Sigmoid colon (tissue), 4 donors: ENCODE measurements at regions not wholly inside any gene's neighbourhood (a gene's known extent, or its start where the extent isn't known, plus 50 kb on each side); places are given as distances from the start of the nearest gene placed in this dataset.

Experiments
- POLR2A ChIP-seq, 2 donors: fragments of 450-650 bp; IDR thresholded peaks; one replicate each; pipeline ENCODE4 v1.6.1; 2016; ENCODE audit warnings: antibody characterized with exemption in 2 of 2, mild to moderate bottlenecking in 2 of 2, moderate library complexity in 2 of 2
- POLR2AphosphoS5 ChIP-seq, 4 donors: sonication (generic); formaldehyde crosslinking; IDR thresholded peaks; one replicate each; pipeline ENCODE4 v1.6.1; 2017; ENCODE audit warnings: antibody characterized with exemption in 4 of 4
- TF ChIP-seq, protein P1 (sequence below), 4 experiments: fragments of 450-650 bp in 3 of 4; fragments of 200-600 bp in 1 of 4; IDR thresholded peaks; one replicate each; pipeline ENCODE4 v1.5.1; 2016 to 2019; ENCODE audit warnings: antibody characterized with exemption in 4 of 4, mild to moderate bottlenecking in 3 of 4, moderate library complexity in 2 of 4

DNA sequence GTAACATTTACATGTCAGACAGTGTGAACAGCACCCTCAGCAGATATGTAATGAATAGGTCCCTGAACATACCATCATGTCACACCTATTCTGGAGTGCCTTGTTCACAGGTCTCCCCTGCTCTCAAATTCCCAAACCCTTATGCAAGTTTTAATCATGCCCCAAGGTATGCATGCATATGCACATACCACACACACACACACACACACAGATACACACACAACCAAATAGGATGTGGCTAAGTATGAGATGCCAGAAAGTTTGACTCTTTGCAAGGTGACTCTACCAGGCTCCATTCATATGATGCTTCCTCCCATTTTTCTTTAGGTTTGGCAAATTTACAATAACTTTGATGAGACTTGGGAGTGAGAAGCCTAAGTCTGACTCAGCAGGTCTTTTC lies 243.8 kb upstream of the IRAK1BP1 start:
- no peak for TF ChIP-seq POLR2A (IDR thresholded peaks at IDR 0.05)
- TF ChIP-seq, protein P1, sequence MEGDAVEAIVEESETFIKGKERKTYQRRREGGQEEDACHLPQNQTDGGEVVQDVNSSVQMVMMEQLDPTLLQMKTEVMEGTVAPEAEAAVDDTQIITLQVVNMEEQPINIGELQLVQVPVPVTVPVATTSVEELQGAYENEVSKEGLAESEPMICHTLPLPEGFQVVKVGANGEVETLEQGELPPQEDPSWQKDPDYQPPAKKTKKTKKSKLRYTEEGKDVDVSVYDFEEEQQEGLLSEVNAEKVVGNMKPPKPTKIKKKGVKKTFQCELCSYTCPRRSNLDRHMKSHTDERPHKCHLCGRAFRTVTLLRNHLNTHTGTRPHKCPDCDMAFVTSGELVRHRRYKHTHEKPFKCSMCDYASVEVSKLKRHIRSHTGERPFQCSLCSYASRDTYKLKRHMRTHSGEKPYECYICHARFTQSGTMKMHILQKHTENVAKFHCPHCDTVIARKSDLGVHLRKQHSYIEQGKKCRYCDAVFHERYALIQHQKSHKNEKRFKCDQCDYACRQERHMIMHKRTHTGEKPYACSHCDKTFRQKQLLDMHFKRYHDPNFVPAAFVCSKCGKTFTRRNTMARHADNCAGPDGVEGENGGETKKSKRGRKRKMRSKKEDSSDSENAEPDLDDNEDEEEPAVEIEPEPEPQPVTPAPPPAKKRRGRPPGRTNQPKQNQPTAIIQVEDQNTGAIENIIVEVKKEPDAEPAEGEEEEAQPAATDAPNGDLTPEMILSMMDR (IDR thresholded peaks at IDR 0.05) = no peak
- TF ChIP-seq POLR2AphosphoS5 (IDR thresholded peaks at IDR 0.05) = no peak
